ENCODE measurements at regions not wholly inside any gene's neighbourhood (a gene's known extent, or its start where the extent isn't known, plus 50 kb on each side); places are given as distances from the start of the nearest gene placed in this dataset.

GRCh38 chr5:21159510-21160059 lies 1171.6 kb upstream of the CDH18 start:
- no peak overlapping the region for H3K4me3 ChIP-seq (ENCODE audit: low read depth, low read length, poor library complexity, severe bottlenecking)
- no peak for DNase-seq (ENCODE audit: low spot score)
- POLR2A ChIA-PET (ENCODE audit: low non-redundant PET), result no interaction called here
- no TSS peak for BruUV-seq (replicated peaks)
- H3K9me3 ChIP-seq (ENCODE audit: low read depth, low read length, poor library complexity, severe bottlenecking), result no peaks in the 10 kb centered on the region
- intact Hi-C loops (cut with micrococcal nuclease; ENCODE audit: unreplicated experiment), result no loop called here
- no peaks in the 10 kb centered on the region for H3K36me3 ChIP-seq (ENCODE audit: insufficient read depth, low read length, poor library complexity, severe bottlenecking)
- TF ChIP-seq EZH2 (IDR thresholded peaks at IDR 0.05; ENCODE audit: borderline replicate concordance, low read depth, low read length, poor library complexity, severe bottlenecking), result no peak
- TF ChIP-seq, protein P1, sequence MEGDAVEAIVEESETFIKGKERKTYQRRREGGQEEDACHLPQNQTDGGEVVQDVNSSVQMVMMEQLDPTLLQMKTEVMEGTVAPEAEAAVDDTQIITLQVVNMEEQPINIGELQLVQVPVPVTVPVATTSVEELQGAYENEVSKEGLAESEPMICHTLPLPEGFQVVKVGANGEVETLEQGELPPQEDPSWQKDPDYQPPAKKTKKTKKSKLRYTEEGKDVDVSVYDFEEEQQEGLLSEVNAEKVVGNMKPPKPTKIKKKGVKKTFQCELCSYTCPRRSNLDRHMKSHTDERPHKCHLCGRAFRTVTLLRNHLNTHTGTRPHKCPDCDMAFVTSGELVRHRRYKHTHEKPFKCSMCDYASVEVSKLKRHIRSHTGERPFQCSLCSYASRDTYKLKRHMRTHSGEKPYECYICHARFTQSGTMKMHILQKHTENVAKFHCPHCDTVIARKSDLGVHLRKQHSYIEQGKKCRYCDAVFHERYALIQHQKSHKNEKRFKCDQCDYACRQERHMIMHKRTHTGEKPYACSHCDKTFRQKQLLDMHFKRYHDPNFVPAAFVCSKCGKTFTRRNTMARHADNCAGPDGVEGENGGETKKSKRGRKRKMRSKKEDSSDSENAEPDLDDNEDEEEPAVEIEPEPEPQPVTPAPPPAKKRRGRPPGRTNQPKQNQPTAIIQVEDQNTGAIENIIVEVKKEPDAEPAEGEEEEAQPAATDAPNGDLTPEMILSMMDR (conservative IDR thresholded peaks at IDR 0.05; ENCODE audit: low read depth, low read length), result no peak
- H3K27me3 ChIP-seq (replicated peaks; ENCODE audit: insufficient read depth, low read depth, low read length, poor library complexity), result no peaks in the 10 kb centered on the region
- CTCF ChIA-PET, result no interaction called here
- no peaks in the 10 kb centered on the region for H3K4me1 ChIP-seq (ENCODE audit: insufficient read depth, low read length, poor library complexity, severe bottlenecking)
- H3K27ac ChIP-seq (ENCODE audit: low read depth, low read length, poor library complexity, severe bottlenecking), result no peak overlapping the region

DNA sequence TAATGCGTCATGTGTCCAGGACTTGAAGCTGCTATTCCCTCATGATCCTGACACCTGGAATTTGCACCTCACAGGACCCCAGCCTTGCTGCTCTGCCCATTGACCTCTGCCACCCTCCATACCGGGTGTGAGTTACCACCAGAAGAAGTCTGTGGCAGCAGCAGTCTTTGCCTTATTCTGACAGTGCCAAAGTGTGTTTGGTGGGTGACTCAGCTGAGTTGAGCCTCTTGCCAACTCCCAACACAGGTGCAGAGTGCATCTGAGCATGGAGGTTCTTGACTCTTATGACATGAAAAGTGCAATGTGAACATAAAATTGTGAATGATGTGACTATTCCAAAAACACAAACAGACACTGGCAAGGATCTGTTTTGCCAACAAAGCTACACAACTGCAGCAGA lies 1166.5 kb upstream of the CDH18 start:
- Histone ChIP-seq H3K4me1 (ENCODE audit: insufficient read depth, low read length, poor library complexity, severe bottlenecking) (peaks cover 19% of the 10 kb centered on the region), H3K9me3 (ENCODE audit: low read depth, low read length, poor library complexity, severe bottlenecking) (no peaks in the 10 kb centered on the region), H3K27ac (ENCODE audit: low read depth, low read length, poor library complexity, severe bottlenecking) (no peak overlapping the region), H3K4me3 (ENCODE audit: low read depth, low read length, poor library complexity, severe bottlenecking) (no peak overlapping the region), H3K27me3 (replicated peaks; ENCODE audit: insufficient read depth, low read depth, low read length, poor library complexity) (no peaks in the 10 kb centered on the region), H3K36me3 (ENCODE audit: insufficient read depth, low read length, poor library complexity, severe bottlenecking) (no peaks in the 10 kb centered on the region)
- BruUV-seq (replicated peaks), result no TSS peak
- intact Hi-C loops (cut with micrococcal nuclease; ENCODE audit: unreplicated experiment), result no loop called here
- no peak for TF ChIP-seq EZH2 (IDR thresholded peaks at IDR 0.05; ENCODE audit: borderline replicate concordance, low read depth, low read length, poor library complexity, severe bottlenecking)
- TF ChIP-seq, protein P1 (conservative IDR thresholded peaks at IDR 0.05; ENCODE audit: low read depth, low read length), result no peak
- no peak for DNase-seq (ENCODE audit: low spot score)
- ChIA-PET CTCF (no interaction called here), POLR2A (ENCODE audit: low non-redundant PET) (interaction anchor here (0.6 kb wide), 1 partner anchor 467 kb away, joined by 6 read pairs; no protein-coding TSS in a partner anchor)

GRCh38 chr5:21152611-21153010 lies 1164.6 kb upstream of the CDH18 start:
- DNase-seq (ENCODE audit: low spot score), result peak; percentile 96
- peaks cover 11% of the 10 kb centered on the region for H3K9me3 ChIP-seq (ENCODE audit: low read depth, low read length, poor library complexity, severe bottlenecking)
- no peak for TF ChIP-seq EZH2 (IDR thresholded peaks at IDR 0.05; ENCODE audit: borderline replicate concordance, low read depth, low read length, poor library complexity, severe bottlenecking)
- TF ChIP-seq, protein P1 (conservative IDR thresholded peaks at IDR 0.05; ENCODE audit: low read depth, low read length), result no peak
- H3K4me3 ChIP-seq (ENCODE audit: low read depth, low read length, poor library complexity, severe bottlenecking), result no peak overlapping the region
- POLR2A ChIA-PET (ENCODE audit: low non-redundant PET), result interaction anchor here (0.6 kb wide), 2 partner anchors 16 to 86 kb away, joined by 3 to 5 read pairs; no protein-coding TSS in a partner anchor
- peak overlapping the region; percentile 51 for H3K27ac ChIP-seq (ENCODE audit: low read depth, low read length, poor library complexity, severe bottlenecking)
- no peaks in the 10 kb centered on the region for H3K36me3 ChIP-seq (ENCODE audit: insufficient read depth, low read length, poor library complexity, severe bottlenecking)
- no peaks in the 10 kb centered on the region for H3K27me3 ChIP-seq (replicated peaks; ENCODE audit: insufficient read depth, low read depth, low read length, poor library complexity)
- H3K4me1 ChIP-seq (ENCODE audit: insufficient read depth, low read length, poor library complexity, severe bottlenecking), result peaks cover 19% of the 10 kb centered on the region
- intact Hi-C loops (cut with micrococcal nuclease; ENCODE audit: unreplicated experiment), result loop anchor here (2.0 kb wide), 2 partner anchors 84 to 178 kb away; no protein-coding TSS in a partner anchor
- BruUV-seq (replicated peaks), result no TSS peak
- CTCF ChIA-PET, result no interaction called here

Data from A673 (cell line).